ENCODE measurements at regions not wholly inside any gene's neighbourhood (a gene's known extent, or its start where the extent isn't known, plus 50 kb on each side); places are given as distances from the start of the nearest gene placed in this dataset.
A peak's percentile ranks its signal among the peaks of the same experiment; 100 is the strongest.

- no peak for TF ChIP-seq ELK1 (IDR thresholded peaks at IDR 0.05; ENCODE audit: low read depth, low read length)
- no peak for TF ChIP-seq HES2 (IDR thresholded peaks at IDR 0.05)
- no peak for TF ChIP-seq ZNF302 (CRISPR knock-in tag; IDR thresholded peaks at IDR 0.05)
- no peak for TF ChIP-seq MAZ (IDR thresholded peaks at IDR 0.05; ENCODE audit: borderline replicate concordance, low read depth, low read length)
- no peak for TF ChIP-seq SREBF2 (IDR thresholded peaks at IDR 0.05)
- TF ChIP-seq E2F6 (IDR thresholded peaks at IDR 0.05; ENCODE audit: borderline replicate concordance, low read depth) = no peak
- no peak for TF ChIP-seq RFX5 (IDR thresholded peaks at IDR 0.05)
- TF ChIP-seq NR3C1 (IDR thresholded peaks at IDR 0.05) = no peak
- no peak for TF ChIP-seq POLR2AphosphoS2 (conservative IDR thresholded peaks at IDR 0.05; ENCODE audit: low read length)
- TF ChIP-seq MAFK (IDR thresholded peaks at IDR 0.05; ENCODE audit: partially characterized antibody) = no peak
- no peak for TF ChIP-seq KDM5A (IDR thresholded peaks at IDR 0.05)
- TF ChIP-seq RCOR1 (IDR thresholded peaks at IDR 0.05; ENCODE audit: low read depth, low read length) = no peak
- TF ChIP-seq POLR2A (IDR thresholded peaks at IDR 0.05; ENCODE audit: low read length) = no peak
- TF ChIP-seq JUN (IDR thresholded peaks at IDR 0.05) = peak in 1 of 2 experiments; percentile 66; a peak in 1 of 5 replicates
- TF ChIP-seq CHD2 (IDR thresholded peaks at IDR 0.05; ENCODE audit: low read length, partially characterized antibody) = no peak
- TF ChIP-seq HDAC2 (IDR thresholded peaks at IDR 0.05) = no peak
- peak in 1 of 2 experiments; percentile 71; a peak in 1 of 4 replicates for TF ChIP-seq CEBPB (IDR thresholded peaks at IDR 0.05)
- no peak for TF ChIP-seq HOXB13 (CRISPR knock-in tag; IDR thresholded peaks at IDR 0.05; ENCODE audit: low read depth)
- no peak for TF ChIP-seq EHF (CRISPR knock-in tag; IDR thresholded peaks at IDR 0.05)
- no peak for TF ChIP-seq ATOH8 (CRISPR knock-in tag; IDR thresholded peaks at IDR 0.05; ENCODE audit: low read depth)
- no peak for TF ChIP-seq FOSB (CRISPR knock-in tag; IDR thresholded peaks at IDR 0.05)
- no peak for TF ChIP-seq CBX2 (IDR thresholded peaks at IDR 0.05; ENCODE audit: borderline replicate concordance, low read depth)
- TF ChIP-seq GATA3 (IDR thresholded peaks at IDR 0.05; ENCODE audit: borderline replicate concordance) = peak; percentile 92; the same call in 1 of the 2 replicates
- TF ChIP-seq REST (IDR thresholded peaks at IDR 0.05) = no peak
- TF ChIP-seq RNF2 (IDR thresholded peaks at IDR 0.05; ENCODE audit: borderline replicate concordance, low read depth) = no peak
- no peak for TF ChIP-seq CTCF (IDR thresholded peaks at IDR 0.05)
- TF ChIP-seq HOXB5 (CRISPR knock-in tag; IDR thresholded peaks at IDR 0.05) = no peak
- TF ChIP-seq USF2 (IDR thresholded peaks at IDR 0.05) = no peak
- no peak for TF ChIP-seq TFCP2L1 (CRISPR knock-in tag; IDR thresholded peaks at IDR 0.05)
- peak; percentile 81 to 82; a peak in 3 of 5 replicates for TF ChIP-seq EP300 (IDR thresholded peaks at IDR 0.05)
- peak; percentile 72; the same call in 1 of the 2 replicates for TF ChIP-seq FOSL2 (IDR thresholded peaks at IDR 0.05)
- TF ChIP-seq FOSL2 (CRISPR knock-in tag; IDR thresholded peaks at IDR 0.05) = peak; percentile 85
- TF ChIP-seq JUNB (IDR thresholded peaks at IDR 0.05) = peak; percentile 86
- TF ChIP-seq HOXA7 (CRISPR knock-in tag; IDR thresholded peaks at IDR 0.05) = no peak
- TF ChIP-seq SMC3 (IDR thresholded peaks at IDR 0.05) = 0 out of 3 replicates have a peak, but pooled peaks have one; percentile 24
- TF ChIP-seq MAX (IDR thresholded peaks at IDR 0.05) = no peak; the same call in 1 of the 2 replicates
- no peak for TF ChIP-seq MYC (IDR thresholded peaks at IDR 0.05; ENCODE audit: borderline replicate concordance, low read length)
Observed at GRCh38 chr5:156186760-156187159, 140.2 kb upstream of the SGCD start (continued).

Measured in A549 (cell line).